ENCODE measurements at regions not wholly inside any gene's neighbourhood (a gene's known extent, or its start where the extent isn't known, plus 50 kb on each side); places are given as distances from the start of the nearest gene placed in this dataset.

DNA sequence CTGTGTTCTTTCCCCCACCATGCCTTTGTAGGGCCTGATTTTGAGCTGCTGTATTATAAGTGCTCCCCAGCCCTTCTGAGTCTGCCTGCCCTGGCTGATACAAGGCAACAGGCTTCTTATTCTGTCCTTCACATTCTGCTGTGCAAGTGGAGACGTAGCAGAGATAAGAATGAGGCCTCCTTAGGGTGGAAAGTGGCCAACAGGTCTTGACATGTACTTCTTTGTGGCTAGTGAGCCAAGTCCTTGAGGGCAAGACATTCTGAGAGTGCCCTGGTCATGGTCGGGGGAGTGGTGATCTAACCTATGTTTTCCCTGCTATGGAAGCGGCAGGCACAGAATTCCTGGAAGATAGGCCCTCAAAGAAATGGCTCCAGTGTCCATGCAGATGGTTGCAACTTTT, 235.7 kb upstream of the CADM1 start:
- Mint-ChIP-seq H3K27ac (no peak overlapping the region), H3K36me3 (ENCODE audit: low read depth) (no peaks in the 10 kb centered on the region), H3K9me3 (no peaks in the 10 kb centered on the region), H3K4me3 (no peak overlapping the region), H3K4me1 (peaks cover 67% of the 10 kb centered on the region), H3K27me3 (ENCODE audit: low read depth, poor library complexity) (peaks cover 7% of the 10 kb centered on the region)
- no peak for TF ChIP-seq CTCF (IDR thresholded peaks at IDR 0.05)
- no peak for DNase-seq

- H3K4me1 Mint-ChIP-seq, result peaks cover 60% of the 10 kb centered on the region
- H3K27me3 Mint-ChIP-seq (ENCODE audit: low read depth, poor library complexity), result peaks cover 6% of the 10 kb centered on the region
- peak overlapping the region; percentile 78 for H3K27ac Mint-ChIP-seq
- no peaks in the 10 kb centered on the region for H3K9me3 Mint-ChIP-seq
- no peaks in the 10 kb centered on the region for H3K36me3 Mint-ChIP-seq (ENCODE audit: low read depth)
- no peak for DNase-seq
- no peak overlapping the region for H3K4me3 Mint-ChIP-seq
- no peak for TF ChIP-seq CTCF (IDR thresholded peaks at IDR 0.05)
Observed at GRCh38 chr11:115739146-115739545, 234.9 kb upstream of the CADM1 start.

GRCh38 chr11:115737875-115738274, 233.7 kb upstream of the CADM1 start:
- no peaks in the 10 kb centered on the region for H3K36me3 Mint-ChIP-seq (ENCODE audit: low read depth)
- TF ChIP-seq CTCF (IDR thresholded peaks at IDR 0.05), result no peak
- DNase-seq, result no peak
- peak overlapping the region; percentile 38 for H3K27ac Mint-ChIP-seq
- peaks cover 50% of the 10 kb centered on the region for H3K4me1 Mint-ChIP-seq
- H3K9me3 Mint-ChIP-seq, result no peaks in the 10 kb centered on the region
- peaks cover 11% of the 10 kb centered on the region for H3K27me3 Mint-ChIP-seq (ENCODE audit: low read depth, poor library complexity)
- no peak overlapping the region for H3K4me3 Mint-ChIP-seq

DNA sequence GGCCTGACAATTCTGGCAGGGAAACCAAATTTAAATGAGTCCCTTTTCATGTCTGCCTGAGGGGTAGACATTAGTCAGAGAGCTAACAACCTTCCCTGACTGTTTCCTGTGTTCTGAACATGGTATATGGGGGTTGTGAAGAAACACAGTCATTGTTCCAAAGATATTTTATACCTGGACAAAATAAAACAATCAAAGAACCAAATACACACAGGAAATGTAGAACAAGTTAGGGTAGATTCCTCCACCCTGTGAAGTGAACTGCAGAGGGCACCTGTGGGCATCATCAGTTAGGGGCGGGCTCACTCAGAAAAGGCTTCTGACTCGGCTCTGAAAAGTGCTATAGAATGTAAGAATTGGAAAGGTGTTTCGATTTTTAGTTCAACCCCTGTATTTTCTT, 231.9 kb upstream of the CADM1 start:
- no peak for DNase-seq
- peaks cover 16% of the 10 kb centered on the region for H3K27me3 Mint-ChIP-seq (ENCODE audit: low read depth, poor library complexity)
- H3K4me3 Mint-ChIP-seq, result no peak overlapping the region
- no peak overlapping the region for H3K27ac Mint-ChIP-seq
- H3K4me1 Mint-ChIP-seq, result peaks cover 35% of the 10 kb centered on the region
- H3K36me3 Mint-ChIP-seq (ENCODE audit: low read depth), result no peaks in the 10 kb centered on the region
- TF ChIP-seq CTCF (IDR thresholded peaks at IDR 0.05), result no peak
- no peaks in the 10 kb centered on the region for H3K9me3 Mint-ChIP-seq

DNA sequence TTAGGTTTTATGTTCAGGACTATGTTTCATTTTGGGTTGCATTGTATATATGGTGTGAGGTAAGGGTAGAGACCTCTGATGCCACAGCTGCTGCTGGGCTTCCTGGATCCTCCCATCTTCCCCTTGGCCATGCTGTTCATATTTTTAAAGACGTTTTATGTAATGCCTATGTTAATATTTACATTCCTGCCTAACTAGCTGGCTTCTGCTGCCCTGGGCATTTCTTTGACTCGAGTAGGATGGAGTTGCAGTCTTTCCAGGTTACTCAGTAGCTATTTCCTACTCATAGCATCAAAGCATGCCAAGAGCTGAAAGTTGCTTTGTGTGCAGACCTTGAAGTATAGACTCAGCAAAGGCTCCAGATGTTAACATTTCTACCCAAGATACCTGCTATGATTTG, 220.5 kb upstream of the CADM1 start:
- Mint-ChIP-seq H3K9me3 (peaks cover 14% of the 10 kb centered on the region), H3K36me3 (ENCODE audit: low read depth) (peaks cover 6% of the 10 kb centered on the region), H3K27me3 (ENCODE audit: low read depth, poor library complexity) (peaks cover 3% of the 10 kb centered on the region), H3K4me1 (peaks cover 6% of the 10 kb centered on the region), H3K27ac (no peak overlapping the region), H3K4me3 (no peak overlapping the region)
- TF ChIP-seq CTCF (IDR thresholded peaks at IDR 0.05), result no peak
- DNase-seq, result no peak

GRCh38 chr11:115722711-115723110, 218.5 kb upstream of the CADM1 start:
- H3K27ac Mint-ChIP-seq, result no peak overlapping the region
- peaks cover 6% of the 10 kb centered on the region for H3K36me3 Mint-ChIP-seq (ENCODE audit: low read depth)
- no peaks in the 10 kb centered on the region for H3K27me3 Mint-ChIP-seq (ENCODE audit: low read depth, poor library complexity)
- no peak for TF ChIP-seq CTCF (IDR thresholded peaks at IDR 0.05)
- H3K9me3 Mint-ChIP-seq, result peaks cover 14% of the 10 kb centered on the region
- H3K4me3 Mint-ChIP-seq, result no peak overlapping the region
- no peak for DNase-seq
- peaks cover 16% of the 10 kb centered on the region for H3K4me1 Mint-ChIP-seq

Measured in nephron progenitor cell (in vitro differentiated cells).